ENCODE measurements at regions not wholly inside any gene's neighbourhood (a gene's known extent, or its start where the extent isn't known, plus 50 kb on each side); places are given as distances from the start of the nearest gene placed in this dataset.

DNA sequence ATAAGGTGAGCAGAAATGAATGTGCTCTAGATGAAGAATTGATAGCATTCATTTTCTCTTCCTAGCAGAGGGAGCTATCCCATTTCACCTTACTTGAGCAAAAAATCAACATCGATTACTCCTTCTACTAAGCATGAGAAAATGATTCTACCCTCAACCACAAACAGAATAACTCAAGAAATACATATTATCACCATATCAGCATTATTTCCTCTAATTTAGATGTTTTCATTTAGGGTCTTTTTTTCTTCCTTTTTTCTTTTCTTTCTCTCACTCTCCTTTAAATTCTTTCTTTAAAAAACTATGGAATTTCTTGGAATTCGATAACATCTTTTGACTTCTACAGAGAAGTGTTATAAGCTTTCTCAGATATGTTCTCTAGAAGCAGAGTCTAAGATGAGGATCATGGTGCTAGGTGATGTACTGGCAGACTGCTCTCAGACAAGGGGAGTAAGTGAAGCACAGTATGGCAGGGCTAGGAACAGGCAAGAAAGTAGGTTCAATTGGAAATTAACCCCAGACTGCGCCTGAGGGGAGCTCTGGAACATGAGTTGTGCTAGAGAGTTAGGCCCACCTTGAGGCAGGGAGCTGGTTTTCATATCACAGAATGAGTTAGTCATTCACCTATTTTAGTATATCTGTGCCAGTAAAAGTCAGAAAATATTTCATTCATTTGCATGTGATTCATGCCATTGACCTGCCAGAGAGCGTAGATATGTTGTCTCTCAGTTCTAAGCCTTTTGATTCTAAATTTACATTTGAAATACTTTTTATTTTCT is 279.2 kb upstream of the KCNH8 start:
- H3K27ac ChIP-seq (ENCODE audit: extremely low read depth, low read depth, low read length), result no peak overlapping the region
- H3K4me3 ChIP-seq (ENCODE audit: low read depth, low read length), result no peak overlapping the region
- no peak for TF ChIP-seq GLIS1 (tag by site-specific recombination; IDR thresholded peaks at IDR 0.05)
- no peak for TF ChIP-seq HOXA7 (CRISPR knock-in tag; IDR thresholded peaks at IDR 0.05; ENCODE audit: borderline replicate concordance)
- TF ChIP-seq ZNF155 (tag by site-specific recombination; IDR thresholded peaks at IDR 0.05), result no peak
- TF ChIP-seq SETDB1 (IDR thresholded peaks at IDR 0.05; ENCODE audit: insufficient read length, low read length), result no peak
- TF ChIP-seq SALL2 (tag by site-specific recombination; IDR thresholded peaks at IDR 0.05; ENCODE audit: borderline replicate concordance), result no peak
- H3K4me1 ChIP-seq (ENCODE audit: control insufficient read depth, insufficient read depth, low read length), result no peaks in the 10 kb centered on the region
- no peaks in the 10 kb centered on the region for H3K9me3 ChIP-seq (ENCODE audit: control insufficient read depth, insufficient read depth, low read depth, low read length)
- CTCF ChIA-PET, result no interaction called here
- POLR2A ChIA-PET, result no interaction called here
- H3K36me3 ChIP-seq (ENCODE audit: control insufficient read depth in 2 of 2, insufficient read depth in 1 of 2, low read length in 2 of 2), result no peaks in the 10 kb centered on the region

DNA sequence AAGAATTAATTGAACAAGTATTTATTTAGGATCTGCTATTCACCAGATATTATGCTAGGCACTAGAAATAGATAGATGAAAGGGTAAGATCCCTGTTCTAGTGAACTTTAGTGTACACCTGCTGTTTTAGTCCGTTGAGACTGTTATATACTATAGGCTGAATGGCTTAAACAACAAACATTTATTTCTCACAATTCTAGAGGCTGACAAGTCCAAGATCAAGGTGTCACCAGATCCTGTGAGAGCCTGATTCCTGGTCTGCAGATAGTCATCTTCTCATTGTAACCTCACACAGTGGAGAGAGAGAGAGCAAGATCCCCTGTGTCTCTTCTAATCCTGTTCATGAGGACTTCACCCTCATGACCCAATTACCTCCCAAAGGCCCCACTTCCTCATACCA is 281.4 kb upstream of the KCNH8 start:
- POLR2A ChIA-PET, result no interaction called here
- H3K9me3 ChIP-seq (ENCODE audit: control insufficient read depth, insufficient read depth, low read depth, low read length), result no peaks in the 10 kb centered on the region
- no peaks in the 10 kb centered on the region for H3K36me3 ChIP-seq (ENCODE audit: control insufficient read depth in 2 of 2, insufficient read depth in 1 of 2, low read length in 2 of 2)
- H3K4me3 ChIP-seq (ENCODE audit: low read depth, low read length), result no peak overlapping the region
- H3K27ac ChIP-seq (ENCODE audit: extremely low read depth, low read depth, low read length), result no peak overlapping the region
- TF ChIP-seq ZNF548 (tag by site-specific recombination; IDR thresholded peaks at IDR 0.05) (no peak), ZNF626 (tag by site-specific recombination; IDR thresholded peaks at IDR 0.05) (no peak), ZNF701 (tag by site-specific recombination; IDR thresholded peaks at IDR 0.05) (no peak), HOXC10 (CRISPR knock-in tag; IDR thresholded peaks at IDR 0.05) (no peak), ZBTB7A (tag by site-specific recombination; IDR thresholded peaks at IDR 0.05; ENCODE audit: low read depth) (no peak), ZNF214 (tag by site-specific recombination; IDR thresholded peaks at IDR 0.05; ENCODE audit: borderline replicate concordance) (no peak), ZNF561 (tag by site-specific recombination; IDR thresholded peaks at IDR 0.05; ENCODE audit: borderline replicate concordance) (no peak), ZNF658 (tag by site-specific recombination; IDR thresholded peaks at IDR 0.05) (no peak), ZNF664 (tag by site-specific recombination; IDR thresholded peaks at IDR 0.05) (no peak), MEIS1 (CRISPR knock-in tag; IDR thresholded peaks at IDR 0.05; ENCODE audit: borderline replicate concordance) (no peak), ZNF473 (tag by site-specific recombination; IDR thresholded peaks at IDR 0.05) (no peak), EGR2 (tag by site-specific recombination; IDR thresholded peaks at IDR 0.05; ENCODE audit: low read depth) (no peak)
- TF ChIP-seq, protein P1, sequence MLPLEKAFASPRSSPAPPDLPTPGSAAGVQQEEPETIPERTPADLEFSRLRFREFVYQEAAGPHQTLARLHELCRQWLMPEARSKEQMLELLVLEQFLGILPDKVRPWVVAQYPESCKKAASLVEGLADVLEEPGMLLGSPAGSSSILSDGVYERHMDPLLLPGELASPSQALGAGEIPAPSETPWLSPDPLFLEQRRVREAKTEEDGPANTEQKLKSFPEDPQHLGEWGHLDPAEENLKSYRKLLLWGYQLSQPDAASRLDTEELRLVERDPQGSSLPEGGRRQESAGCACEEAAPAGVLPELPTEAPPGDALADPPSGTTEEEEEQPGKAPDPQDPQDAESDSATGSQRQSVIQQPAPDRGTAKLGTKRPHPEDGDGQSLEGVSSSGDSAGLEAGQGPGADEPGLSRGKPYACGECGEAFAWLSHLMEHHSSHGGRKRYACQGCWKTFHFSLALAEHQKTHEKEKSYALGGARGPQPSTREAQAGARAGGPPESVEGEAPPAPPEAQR (tag by site-specific recombination; IDR thresholded peaks at IDR 0.05), result no peak
- TF ChIP-seq, protein P2, sequence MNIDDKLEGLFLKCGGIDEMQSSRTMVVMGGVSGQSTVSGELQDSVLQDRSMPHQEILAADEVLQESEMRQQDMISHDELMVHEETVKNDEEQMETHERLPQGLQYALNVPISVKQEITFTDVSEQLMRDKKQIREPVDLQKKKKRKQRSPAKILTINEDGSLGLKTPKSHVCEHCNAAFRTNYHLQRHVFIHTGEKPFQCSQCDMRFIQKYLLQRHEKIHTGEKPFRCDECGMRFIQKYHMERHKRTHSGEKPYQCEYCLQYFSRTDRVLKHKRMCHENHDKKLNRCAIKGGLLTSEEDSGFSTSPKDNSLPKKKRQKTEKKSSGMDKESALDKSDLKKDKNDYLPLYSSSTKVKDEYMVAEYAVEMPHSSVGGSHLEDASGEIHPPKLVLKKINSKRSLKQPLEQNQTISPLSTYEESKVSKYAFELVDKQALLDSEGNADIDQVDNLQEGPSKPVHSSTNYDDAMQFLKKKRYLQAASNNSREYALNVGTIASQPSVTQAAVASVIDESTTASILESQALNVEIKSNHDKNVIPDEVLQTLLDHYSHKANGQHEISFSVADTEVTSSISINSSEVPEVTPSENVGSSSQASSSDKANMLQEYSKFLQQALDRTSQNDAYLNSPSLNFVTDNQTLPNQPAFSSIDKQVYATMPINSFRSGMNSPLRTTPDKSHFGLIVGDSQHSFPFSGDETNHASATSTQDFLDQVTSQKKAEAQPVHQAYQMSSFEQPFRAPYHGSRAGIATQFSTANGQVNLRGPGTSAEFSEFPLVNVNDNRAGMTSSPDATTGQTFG (tag by site-specific recombination; IDR thresholded peaks at IDR 0.05; ENCODE audit: borderline replicate concordance), result no peak
- TF ChIP-seq, protein P3, sequence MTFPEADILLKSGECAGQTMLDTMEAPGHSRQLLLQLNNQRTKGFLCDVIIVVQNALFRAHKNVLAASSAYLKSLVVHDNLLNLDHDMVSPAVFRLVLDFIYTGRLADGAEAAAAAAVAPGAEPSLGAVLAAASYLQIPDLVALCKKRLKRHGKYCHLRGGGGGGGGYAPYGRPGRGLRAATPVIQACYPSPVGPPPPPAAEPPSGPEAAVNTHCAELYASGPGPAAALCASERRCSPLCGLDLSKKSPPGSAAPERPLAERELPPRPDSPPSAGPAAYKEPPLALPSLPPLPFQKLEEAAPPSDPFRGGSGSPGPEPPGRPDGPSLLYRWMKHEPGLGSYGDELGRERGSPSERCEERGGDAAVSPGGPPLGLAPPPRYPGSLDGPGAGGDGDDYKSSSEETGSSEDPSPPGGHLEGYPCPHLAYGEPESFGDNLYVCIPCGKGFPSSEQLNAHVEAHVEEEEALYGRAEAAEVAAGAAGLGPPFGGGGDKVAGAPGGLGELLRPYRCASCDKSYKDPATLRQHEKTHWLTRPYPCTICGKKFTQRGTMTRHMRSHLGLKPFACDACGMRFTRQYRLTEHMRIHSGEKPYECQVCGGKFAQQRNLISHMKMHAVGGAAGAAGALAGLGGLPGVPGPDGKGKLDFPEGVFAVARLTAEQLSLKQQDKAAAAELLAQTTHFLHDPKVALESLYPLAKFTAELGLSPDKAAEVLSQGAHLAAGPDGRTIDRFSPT (tag by site-specific recombination; IDR thresholded peaks at IDR 0.05), result no peak
- TF ChIP-seq, protein P4, sequence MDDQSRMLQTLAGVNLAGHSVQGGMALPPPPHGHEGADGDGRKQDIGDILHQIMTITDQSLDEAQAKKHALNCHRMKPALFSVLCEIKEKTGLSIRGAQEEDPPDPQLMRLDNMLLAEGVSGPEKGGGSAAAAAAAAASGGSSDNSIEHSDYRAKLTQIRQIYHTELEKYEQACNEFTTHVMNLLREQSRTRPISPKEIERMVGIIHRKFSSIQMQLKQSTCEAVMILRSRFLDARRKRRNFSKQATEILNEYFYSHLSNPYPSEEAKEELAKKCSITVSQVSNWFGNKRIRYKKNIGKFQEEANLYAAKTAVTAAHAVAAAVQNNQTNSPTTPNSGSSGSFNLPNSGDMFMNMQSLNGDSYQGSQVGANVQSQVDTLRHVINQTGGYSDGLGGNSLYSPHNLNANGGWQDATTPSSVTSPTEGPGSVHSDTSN (CRISPR knock-in tag; IDR thresholded peaks at IDR 0.05), result no peak
- H3K4me1 ChIP-seq (ENCODE audit: control insufficient read depth, insufficient read depth, low read length), result no peaks in the 10 kb centered on the region
- CTCF ChIA-PET, result no interaction called here

Measured in HEK293 (cell line).